Skin of body (tissue), 1 donor: ENCODE measurements at regions not wholly inside any gene's neighbourhood (a gene's known extent, or its start where the extent isn't known, plus 50 kb on each side); places are given as distances from the start of the nearest gene placed in this dataset.
A peak's percentile ranks its signal among the peaks of the same experiment; 100 is the strongest.

ENCODE experiments used
- DNase-seq: peaks from one replicate; lab custom pipeline; 2025; lab: John Stamatoyannopoulos, UW

DNA sequence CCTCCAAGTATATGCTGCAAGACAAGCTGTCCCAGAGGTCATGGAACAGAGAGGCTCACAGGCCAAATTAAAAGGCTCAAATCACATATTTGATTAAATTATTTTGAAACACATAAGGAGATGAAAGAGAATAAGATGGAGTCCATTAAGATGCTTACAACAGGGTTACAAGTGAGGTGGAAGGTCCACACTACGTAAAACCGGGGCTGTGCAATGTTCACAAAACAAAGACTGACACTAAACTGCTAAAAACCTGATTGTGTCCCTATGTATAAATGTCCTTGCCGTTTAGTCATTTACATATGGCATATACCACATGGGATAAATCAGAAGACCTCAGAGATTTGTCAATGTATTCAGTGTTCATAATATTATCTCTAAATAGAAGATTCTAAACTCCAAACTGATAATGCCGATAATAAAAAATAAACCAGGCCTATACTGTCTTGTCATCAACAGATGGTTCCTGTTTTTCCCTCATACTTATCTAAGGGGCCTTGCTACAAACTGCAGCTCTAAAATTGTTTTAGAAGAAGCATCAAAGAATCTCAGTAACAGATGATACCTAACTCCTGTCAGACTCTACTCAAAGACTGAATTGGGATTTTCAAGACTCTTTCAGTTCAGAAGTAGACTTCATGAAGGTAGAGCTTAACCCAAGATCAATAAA is 51.8 kb upstream of the RIPOR2 start:
- DNase-seq = no peak

DNA sequence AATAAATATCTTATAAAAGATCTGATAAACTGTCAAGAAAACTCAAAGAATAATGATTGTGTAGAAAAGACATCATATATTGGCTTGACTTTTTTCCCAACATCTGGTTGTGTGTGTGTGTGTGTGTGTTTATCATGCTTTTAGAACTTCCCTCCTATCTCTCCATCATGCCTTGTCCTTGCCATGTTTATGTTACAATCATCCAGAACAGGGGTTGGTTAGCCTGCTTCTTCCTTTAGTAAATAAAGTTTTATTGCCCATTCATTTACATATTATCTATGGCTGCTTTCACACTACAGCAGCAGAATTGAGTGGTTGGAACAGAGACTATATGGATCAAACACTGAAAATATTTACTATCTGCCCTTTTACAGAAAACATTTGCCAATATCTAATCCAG is 52.8 kb upstream of the RIPOR2 start:
- no peak for DNase-seq

DNA sequence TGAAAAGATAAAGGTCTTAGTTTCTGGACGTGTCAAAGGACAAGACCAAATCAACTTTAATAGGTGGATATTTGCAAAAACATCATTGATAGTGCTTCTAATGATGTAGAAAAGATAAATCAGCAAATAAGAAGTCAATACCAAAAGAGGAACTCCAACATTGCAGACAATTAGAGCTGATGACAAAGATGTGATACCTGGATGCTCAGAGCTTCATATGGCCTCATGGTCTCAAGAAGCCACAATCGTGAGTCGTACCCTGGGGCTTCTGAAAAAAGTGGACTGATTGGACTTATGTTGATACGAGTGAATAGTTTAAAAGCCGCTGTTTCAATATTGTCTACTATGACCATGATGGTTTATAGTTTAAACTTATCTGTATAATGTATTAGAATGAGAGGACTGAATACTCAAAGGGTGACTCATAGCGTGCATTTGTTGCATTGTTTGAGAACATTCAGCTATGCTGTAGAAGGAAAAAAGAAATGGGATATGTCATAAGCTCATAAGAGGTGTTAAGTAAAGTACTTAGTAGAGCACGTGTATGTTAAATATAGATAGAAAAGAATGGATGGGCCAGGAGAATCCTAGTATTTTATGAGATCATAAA is 54.6 kb upstream of the RIPOR2 start:
- DNase-seq = no peak

DNA sequence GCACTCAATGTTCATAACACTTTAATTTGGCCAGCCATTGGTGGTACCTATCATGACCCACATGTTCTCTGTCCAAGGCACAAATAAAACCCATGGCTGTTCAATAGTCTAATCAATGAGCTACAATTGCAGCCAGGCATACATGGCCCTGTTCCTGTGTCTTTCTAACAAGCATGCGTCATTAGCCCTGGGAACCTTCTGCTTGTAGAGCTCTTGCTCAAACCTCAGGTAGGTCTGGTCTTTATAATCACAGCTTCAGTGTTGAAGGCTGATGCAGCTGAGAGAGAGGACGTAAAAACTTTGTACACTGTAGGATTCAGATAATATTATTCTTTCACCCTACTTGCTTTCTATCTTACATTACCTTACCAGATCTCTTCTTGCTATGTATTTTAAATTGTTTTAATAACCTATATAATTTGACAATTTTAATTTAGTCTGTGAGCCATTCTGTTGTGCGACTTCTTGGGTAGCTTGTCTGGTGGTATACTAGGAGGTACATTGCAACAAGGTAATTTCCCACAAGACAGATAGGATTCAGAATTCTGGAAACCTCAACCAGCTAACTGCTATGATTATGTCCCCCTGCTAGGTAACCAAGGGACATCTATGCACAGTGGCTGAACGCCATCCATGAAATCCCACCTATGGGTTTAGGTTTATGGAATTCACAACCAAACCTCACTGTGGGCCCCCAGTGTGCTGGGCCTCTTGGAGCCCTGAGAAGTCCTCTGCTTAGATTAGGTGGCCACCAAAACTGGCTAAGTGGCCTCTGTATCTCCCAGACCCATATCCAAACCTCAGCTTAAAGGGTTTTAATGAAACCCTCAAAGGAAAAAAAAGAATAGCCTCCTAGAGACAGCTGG is 55.4 kb upstream of the RIPOR2 start:
- no peak for DNase-seq

DNA sequence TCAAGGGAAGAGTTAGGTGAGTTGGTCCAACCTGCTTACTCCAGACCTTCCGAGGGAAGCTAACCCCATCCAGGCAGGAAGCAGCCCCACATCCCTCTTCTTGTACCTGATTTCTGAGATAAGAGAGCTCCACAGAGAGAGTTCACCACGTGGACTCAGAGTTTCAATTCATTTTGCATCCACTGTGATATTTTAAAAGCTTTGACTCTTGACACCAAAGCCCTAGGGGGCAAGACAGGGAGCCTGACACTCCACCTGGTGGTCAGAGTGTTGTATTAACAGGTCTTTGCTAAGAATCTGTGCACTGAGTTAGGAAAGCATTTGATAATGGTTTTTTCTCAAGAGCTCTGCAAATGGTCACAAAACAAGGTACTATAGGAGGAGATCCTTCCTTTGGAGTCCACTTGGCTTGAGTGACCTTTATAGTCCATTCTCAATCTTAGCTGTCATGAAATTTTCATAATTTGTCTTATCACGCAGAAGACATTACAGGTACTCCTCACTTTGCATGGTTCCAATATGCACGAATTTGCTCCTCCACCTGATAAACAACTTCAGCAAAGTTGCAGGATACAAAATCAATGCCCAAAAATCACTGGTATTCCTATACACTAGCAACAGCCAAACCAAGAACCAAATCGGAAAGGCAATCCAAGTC is 56.2 kb upstream of the RIPOR2 start:
- no peak for DNase-seq

DNA sequence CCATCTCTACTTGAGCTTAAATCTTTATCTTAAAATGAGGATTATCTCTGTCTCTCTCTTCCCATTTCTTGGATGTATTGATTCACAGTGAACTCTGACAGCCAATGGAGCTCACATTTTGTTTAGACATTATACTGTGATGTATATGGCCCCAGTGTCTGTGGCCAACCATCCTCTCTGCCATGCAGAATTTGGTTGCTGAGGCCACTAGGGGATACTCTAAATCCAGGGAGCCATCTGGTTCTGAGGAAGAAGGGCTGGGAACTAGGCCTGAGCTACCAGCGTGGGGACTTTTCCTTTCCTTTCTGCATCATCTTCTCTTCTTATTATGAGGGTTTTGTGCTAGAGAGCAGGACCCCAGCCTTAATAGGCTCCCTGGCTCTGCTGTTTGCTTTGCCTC is 59.1 kb upstream of the RIPOR2 start:
- DNase-seq = no peak

DNA sequence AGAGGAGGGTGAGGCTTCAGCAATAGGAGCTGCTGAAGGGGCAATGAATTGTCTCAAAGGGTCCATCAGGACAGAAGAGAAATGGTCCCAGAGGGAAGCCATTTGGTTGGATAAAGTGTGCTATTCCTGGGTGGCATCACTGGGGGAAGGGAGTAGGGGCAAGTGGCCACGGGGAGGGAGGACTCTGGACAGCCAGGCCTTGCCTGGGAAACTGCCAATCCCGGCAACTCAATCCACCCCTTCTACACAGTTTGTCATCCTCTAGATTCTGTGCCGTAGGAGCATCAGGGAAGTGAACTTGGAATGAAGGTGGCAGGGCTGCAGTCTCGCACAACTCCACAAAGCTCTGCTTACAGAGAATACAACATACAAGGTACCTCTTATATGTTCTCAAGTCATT is 59.5 kb upstream of the RIPOR2 start:
- DNase-seq = no peak

DNA sequence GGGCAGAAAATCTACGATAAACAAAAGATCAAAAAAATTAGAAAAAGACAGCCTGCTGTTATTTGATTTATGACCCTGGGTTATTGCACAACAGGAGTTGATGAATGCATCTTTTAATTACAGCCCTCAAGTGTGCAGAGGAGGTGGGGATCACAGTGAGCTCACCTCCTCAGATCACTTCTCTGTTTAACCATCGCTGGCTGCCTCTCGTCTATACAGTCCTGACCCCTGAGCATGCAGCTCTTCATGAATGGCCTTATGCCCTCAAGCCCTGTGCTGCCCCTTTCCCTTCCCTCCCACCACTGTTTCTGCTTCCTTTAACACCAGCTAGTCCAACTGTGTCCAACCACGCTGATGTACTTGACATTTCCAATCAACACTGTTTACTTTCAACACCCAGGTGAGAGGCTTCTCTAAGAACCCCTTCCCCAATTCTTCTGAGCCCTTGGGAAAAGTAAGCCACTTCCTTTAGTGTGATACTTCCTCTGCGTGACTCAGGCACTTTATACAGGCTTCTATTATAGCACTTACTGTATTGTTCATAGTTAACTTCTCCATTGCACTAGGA is 60.6 kb upstream of the RIPOR2 start:
- DNase-seq = no peak

DNA sequence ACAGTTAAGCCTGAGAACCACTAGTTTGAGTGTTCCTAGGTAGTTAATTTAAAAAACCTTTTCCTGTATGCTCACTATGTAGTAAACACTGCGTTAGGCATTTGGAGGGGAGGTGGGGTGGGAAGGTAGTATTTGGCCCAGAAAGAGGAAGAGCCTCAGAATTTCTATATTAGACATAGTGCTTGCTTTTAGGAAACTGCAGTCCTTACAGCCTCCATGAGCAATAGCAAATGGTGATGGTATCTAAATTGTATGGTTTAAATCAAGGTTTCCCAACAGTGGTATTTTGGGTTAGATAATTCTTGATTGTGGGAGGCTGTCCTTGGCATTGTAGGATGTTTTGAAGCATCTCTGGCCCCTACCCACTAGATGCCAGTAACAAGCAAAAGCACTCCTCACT is 61.5 kb upstream of the RIPOR2 start:
- DNase-seq = no peak

DNA sequence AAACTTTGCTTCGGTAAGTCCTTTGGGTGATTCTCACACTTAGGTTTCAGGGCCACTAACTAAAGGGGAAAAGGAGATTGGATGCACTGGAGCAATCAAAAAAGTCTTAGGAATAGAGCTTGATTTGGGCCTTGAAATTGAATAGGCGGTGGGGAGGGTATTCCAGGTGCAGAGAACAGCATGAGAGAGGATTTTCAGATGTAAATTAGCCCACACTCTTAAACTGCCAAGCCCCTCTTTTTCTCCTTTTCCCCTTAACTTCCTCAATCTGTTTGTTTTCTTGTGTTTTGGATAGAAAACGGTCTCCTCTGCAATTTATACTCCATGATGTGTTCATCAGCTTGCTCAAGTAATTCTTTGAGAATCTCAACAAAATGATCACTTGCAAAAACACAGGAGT is 62.1 kb upstream of the RIPOR2 start:
- DNase-seq = no peak

DNA sequence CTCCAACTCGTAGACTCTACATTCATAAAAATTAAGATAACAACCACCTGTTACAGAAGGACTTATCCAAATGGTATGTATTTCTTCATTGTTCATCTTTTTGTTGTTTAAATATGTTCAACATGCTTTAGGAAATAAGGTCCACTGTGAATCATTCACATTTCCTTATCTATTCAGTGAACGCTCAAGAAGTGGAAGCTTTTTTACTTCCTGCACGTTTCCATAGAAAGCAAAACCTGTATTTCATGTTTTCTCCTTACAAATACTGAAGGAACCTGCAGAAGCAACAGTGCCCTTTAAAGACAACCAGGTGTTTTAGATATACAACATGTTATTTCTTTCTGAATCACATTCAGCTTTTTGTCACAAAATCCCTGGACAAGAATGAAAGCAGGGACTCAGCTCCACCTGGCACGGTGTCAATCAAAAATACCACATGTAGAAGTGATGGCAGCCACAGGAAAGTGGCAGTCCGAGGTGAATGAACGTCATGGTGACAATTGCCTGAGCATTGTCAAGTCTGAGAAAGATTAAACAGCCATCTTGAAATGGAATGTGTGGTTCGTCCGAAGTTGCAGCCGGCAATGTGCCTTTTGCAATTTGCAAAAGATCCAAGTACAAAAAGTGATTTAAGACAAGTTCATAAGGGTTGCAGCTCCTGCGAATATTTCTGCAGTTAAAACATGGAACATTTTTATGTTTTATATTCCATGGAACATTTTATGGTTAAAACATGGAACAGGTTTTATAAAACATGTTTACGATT is 66.7 kb upstream of the RIPOR2 start:
- peak; percentile 17 for DNase-seq

DNA sequence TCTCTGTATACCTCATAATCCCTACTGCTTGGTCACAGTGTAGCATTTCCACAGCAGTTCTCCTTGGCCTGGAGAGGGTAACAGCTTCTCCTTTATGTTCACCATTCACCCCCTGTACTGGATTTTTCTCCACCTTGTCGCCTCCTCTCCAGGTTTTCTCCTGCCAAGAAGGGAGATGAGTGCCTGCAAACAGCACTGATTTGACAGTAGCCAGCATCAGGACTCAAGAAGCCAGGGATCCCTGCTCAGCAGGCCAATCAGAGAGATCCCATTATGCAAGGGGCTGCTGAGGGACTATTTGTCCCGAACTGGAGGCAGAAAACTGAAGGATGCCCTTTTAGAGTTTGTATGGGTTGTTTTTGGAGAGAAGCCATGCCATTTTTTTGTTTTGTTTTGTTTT is 68.6 kb upstream of the RIPOR2 start:
- DNase-seq = no peak

DNA sequence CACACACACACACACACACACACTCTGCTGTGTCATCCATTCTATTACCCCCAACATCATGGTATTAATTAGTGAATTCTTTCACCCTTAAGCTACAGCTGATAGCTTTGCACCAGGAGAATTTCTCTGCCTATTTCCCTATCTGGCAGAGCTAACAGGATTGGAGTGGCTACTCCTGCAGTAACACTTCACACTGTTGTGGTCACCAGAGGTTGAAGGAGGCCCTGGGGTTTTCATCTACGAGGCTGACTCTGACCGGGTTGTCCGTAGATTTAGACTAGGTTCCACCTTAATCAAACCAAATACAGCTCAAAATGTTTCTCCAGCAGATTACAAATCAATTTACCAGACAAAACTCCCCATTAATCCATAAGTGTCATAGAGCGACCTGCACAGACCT is 69.2 kb upstream of the RIPOR2 start:
- no peak for DNase-seq

DNA sequence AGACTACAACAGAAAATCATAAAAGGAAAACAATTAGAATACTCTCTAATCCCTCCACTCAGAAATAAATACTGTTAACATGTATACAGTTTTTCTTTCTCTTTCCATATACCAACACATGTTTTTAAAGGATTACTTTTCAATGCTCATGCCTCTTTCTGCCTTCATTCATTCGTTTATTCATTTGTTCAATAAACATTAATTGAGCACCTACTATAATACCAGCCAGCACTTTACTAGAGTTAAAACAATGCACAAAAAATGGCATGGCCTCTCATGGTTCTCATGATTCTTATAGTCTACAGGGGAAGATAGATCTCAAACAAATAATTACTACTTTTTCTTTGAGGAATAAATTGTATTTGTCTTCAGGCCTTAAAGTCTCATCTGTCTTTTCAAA is 70.3 kb upstream of the RIPOR2 start:
- no peak for DNase-seq

DNA sequence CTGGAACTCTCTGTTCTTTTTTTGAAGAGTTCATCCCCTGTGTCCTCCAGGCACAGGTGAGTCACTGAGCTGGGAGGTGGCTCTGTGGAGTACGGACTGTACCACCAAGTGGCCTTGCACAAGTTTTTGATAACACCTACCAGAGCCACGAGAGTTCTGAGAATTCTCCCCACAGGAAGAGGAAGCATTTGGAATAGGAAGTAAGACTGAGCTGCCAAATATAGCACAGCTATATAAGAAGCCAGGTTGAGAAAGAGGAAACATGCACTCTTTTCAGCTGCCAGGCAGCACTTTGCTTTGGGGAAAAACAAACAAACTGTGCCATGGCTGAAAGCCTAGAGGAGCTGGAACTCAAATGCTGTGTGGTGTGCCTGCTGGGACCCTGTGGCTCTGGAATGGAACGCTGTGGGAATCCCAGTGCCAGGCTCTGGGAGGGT is 70.8 kb upstream of the RIPOR2 start:
- no peak for DNase-seq

DNA sequence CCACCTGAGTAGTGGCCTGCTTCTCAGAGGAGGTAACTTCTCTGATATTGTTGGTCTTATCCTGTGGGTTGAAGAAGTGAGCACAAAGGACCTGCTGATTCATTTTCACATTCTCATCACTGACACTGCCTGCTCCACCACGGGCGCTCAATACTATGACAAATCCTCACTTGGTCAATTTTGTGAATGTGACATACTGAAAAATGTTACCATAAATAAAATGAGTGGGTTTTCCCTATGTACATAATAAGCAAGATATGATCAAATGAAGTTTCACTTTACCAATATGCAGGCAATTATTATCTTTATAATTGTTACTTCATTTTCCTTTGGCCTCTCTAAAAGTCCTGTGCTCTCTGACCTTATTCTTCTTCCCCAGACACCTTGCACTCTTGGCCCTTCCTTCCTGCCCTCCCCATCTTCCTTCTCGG is 71.5 kb upstream of the RIPOR2 start:
- no peak for DNase-seq

DNA sequence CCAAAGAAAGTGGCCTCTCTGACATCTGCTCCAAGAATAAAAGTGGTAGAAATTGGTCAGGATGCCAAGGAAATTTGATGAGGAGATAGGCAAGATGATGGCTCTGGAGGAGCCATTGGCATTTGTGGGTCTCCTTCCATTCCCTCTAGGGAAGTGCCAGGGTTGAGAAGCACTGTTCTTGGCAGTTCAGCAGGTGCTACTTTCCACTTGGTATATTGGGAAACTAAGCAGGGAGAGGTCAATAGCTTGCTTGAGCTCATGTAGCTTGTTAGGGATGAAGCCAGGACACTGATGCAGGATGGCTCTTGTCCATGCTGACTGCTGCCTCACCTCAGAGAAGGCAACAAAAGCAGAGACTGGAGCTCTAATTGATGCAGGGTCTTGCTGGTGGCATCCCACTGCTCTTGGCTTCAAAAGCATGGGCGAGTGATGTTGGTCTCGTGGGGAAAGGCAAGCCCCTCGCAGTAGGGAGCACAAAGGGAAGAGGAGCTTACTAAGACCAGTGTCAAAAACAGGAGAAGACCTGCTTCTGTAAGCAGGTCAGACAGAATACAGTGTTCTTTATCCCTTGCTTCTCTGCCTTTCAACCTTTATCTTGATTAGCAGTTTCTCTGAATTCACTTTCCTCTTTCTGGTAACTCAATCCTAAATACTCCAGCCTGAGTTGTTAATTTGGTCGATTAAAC is 73.1 kb upstream of the RIPOR2 start:
- no peak for DNase-seq

DNA sequence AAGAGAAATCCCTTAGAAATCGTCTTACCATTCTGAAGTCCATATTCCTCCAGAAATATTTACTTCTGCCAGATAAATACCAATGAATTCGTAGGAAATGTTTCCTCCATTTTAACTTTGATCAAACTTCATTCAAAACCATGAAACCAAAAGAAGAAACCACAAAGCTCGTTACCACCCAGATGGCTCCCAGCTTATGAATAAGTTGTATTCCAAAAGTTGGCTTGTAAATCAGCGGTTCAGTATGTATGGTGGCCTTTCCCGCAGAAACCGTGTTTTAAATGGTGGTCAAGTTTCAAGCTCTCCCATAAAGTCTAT is 73.6 kb upstream of the RIPOR2 start:
- no peak for DNase-seq

DNA sequence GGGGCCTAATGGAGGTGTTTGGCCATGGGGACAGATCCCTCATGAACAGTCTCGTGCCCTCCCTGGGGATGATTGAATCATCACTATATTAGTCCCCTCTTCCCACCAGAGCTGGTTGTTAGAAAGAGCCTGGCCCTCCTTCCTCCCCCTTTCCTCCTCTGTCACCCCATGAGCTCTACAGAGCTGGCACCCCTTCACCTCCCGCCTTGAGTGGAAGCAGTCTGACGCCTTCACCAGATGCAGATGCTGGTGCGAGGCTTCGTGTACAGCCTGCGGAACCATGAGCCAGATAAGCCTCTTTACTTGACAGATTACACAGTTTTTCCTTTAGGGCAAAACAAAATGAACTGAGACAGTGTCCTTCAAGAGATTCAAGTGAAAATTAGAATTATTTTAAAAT is 74.4 kb upstream of the RIPOR2 start:
- DNase-seq = no peak

DNA sequence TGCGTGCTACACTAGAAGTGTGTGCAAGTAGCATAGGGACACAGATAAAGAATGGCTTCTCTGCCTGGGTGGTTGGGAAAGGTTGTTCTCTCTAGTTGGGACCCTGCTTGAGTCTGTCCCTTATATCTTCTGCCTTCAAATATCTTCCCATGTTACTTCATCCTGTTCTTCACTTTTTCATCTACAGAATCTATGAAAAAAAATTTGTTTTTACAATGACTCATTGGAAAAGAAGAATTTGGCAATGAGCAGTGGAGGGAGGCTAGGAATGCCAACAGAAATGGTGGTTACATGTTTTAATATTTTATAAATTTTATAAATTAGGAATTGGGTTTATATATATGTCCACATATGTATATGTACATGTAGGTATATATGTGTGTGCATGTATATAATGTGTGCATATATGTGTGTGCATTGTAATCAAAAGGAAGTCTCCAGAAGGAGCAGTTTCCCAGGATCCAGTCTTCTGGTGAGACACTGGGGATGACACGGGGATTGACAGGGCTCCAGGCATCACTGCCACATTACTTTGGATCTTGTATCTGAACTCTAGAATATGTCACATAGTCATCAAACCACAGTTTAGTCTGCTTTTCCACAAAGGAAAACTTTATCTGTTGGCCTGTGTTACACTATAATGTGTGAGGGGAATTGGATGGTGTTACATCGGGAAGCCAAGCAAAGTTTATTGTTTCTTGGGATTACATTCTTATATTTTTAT is 75.3 kb upstream of the RIPOR2 start:
- no peak for DNase-seq
